Femur (tissue), 1 donor: ENCODE measurements at regions not wholly inside any gene's neighbourhood (a gene's known extent, or its start where the extent isn't known, plus 50 kb on each side); places are given as distances from the start of the nearest gene placed in this dataset.
"Not testable (repeated sequence)": the region's sequence is repeated elsewhere in the genome, so short reads cannot be mapped to it uniquely, and the experiment has no call there.

ENCODE experiments used
- DNase-seq: peaks from one replicate; pipeline ENCODE4 v3.0.0-alpha.2; 2017

DNA sequence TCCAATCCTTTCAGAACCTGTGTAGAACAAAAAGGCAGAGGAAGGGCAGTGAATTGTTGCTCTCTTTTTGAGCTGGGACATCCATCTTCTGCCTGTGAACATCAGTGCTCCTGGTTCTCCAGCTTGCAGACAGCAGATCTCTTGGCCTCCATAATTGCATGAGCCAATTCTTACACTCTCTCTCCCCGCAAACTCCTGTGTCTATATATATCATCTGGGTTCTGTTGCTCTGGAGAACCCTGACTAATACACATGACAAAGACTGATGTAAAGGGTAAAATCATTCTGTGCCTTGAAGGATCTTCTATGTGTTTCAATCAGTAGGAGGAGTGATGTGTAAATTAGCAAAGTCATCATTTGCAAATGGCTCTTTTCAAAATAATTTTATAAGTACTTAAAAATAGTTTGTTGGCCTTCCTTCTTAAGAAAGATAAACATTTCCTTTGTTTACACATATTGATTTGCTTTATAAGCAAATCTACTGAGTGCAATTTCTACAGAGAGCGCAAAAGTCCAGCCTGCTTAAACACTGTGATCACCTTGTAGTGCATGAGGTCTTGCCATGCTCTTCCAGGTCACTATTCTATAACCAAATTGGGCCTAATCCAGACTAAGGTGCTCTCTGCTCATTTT is 154.9 kb upstream of the ANKRD28 start:
- no peak for DNase-seq

DNA sequence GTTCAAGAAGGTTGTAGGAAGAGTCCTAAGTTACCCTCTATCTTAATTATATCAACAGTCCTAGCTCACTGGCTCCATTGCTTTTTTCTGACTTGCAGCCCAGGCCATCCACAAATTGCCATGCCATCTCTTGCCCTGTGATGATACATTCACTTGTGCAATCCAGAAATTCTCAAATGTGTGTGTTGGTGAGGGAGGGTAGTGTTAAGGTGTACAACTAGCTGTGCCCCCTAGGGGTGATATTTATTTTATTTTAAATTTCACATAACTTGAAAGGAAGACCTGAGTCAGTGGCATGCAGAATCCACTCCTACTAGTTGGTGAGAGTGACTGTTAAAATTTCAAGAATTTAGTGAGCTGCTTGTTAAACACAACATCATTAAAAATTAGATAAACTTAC is 156.1 kb upstream of the ANKRD28 start:
- no peak for DNase-seq

DNA sequence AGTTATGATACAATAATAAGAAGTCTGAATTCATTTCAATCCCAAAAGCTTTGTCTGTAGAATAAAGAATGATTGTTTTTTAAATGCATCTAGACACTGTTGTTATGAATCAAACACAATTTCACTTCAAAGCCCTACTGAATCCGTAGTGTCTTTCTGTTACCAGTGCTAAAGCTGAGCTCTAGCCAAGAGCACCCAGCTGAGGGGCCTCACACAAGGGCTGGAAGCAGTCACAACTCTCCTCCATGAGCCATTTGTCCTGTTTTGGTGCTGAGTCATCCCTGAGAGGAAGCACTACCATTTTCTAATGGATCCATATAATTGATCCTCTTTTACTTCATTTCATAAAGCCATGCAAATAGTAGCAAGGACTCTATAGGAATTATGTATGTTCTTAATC is 158.2 kb upstream of the ANKRD28 start:
- DNase-seq: no peak

DNA sequence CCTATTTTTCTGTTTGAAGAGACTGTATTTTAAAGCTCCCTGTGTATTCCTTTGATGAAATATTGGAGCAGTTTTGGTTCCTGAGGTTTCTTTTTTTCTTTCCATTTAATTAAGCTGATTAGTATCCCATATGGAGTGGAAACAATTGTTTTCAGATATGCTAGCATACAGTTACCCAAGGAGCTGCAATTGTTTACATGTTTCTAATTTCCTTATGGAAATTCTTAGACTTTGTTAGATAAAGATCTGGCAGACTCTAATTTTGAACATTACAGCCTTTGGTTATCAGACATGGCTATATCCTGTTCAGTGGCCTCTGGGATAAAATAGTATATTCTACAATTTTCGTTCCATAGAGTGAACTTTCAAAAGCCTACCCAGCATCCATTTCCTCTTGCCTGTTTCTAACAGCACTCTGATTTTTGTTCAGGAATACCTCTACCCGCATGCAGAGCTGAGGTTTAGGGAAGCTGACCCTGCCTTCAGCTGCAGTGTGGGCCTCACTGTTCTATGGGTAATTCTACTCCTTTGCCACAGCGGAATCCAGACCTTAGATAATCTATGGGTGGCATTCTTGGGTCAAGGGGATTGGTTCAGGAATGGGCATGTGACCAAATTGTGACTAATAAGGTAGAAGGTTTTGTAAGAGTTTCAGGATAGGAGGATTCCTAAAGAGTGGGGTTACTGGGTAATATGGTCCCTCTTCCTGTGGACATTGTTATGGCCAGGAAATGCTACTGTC is 161.1 kb upstream of the ANKRD28 start:
- DNase-seq: no peak

DNA sequence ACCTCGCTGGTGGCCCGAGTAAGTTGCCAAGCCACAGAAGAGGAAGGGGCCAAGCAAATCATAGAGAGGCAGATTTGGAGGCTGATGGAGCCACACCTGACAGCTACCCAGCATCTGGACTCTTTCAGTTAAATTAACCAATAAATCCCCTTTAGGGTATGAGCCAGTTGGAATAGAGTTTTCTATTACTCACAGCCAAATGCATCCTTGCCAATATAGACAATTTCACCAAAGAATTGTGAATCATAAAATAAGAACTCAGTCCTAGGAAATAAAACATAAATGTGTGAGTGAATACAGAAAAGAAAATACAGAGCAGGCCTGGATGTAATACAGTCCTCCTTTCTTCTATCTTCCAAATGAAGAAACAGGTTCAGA is 161.6 kb upstream of the ANKRD28 start:
- no peak for DNase-seq

DNA sequence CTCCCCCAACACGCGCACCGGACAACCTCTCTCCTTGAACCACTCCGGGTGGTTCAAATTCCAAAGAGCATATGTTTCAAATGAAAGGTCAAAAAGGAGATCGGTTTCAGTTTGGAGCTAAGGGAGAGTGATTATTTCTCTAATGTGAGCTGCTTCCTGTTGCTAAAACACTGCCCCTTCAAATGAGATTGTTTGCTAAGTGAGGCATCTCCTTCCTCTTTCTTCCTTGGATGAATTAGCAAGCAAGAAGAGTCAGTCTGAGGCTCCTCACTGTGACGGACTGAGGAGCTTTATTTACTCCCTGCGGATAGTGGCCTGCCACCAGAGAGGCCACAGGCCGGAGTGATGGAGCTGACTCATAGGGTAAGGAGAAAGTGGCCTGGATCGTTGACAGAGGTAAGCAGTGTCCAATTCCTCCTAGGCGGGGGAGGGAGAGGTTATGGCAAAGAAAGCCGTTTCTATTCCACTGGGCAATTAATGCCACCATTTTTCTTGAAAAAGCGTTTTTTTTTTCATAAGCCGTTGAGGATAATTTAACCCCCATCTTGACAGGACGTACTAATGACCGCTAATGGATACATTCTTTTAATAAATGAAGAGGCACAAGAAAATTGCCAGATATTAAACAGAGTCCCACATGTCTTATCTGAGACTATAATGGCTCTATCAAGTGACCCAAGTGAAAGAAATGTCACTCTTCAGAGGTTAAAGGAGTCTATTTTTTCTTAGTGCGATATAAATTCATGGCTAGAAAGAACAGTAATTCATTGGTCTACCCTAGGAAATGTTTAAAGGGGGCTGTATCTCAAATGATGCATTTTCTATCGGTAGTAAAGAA is 167.0 kb upstream of the ANKRD28 start:
- peak; percentile 36 for DNase-seq

DNA sequence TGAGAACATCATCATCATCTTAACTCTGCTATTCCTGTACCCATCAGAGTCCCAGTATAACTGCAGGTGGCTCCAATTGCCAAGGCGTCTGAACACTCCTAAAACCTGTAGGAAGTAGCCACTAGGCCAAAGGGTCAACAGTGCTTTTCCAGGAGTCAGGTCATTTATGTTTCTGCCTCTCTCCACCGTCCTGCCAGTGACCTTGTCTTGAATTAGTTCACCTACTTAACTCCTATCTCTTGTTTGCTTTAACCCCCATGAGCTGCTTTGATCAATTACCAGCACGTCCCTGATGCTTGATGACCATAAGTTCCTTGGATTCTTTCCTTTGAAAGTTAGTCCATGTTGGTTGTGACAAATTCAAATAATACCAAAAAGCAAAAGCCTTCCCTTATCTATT is 169.8 kb upstream of the ANKRD28 start:
- DNase-seq: no peak

DNA sequence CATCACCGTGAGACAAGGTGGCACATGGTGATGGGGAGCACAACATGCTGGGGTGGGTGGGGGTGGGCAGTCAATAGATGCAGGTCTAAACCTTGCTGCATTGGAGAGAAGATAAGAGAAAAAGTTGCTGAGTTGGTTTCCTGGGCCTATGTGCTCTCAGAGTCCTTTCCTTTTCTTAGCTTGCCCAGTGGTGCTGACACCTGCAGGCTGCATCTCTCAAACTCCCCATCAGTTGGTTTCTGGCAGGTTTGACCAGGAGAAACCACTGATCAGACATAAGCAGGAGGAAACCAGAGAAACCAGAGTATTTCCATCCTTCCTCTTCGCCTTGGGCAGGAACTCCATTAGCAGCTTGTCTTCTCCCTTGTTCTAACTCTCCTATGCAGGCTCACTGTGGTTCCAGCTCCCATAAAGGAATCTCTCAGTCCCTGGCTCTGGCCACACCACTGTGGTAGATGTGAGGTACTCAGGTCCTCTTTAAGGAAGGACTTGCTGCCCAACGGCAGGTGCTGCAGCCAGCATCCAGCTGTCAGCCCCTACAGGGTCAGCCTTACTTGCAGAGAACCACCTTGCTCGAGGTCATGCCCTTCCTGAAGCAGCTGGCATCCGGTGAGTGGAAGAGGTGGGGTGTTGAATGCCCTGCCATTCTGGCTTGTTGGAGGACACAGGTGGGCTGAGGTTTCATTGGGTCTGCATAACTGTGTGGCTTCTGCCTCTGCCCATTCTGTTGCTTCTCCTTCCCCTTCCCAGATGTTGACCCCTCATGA is 172.3 kb upstream of the ANKRD28 start:
- DNase-seq: no peak

DNA sequence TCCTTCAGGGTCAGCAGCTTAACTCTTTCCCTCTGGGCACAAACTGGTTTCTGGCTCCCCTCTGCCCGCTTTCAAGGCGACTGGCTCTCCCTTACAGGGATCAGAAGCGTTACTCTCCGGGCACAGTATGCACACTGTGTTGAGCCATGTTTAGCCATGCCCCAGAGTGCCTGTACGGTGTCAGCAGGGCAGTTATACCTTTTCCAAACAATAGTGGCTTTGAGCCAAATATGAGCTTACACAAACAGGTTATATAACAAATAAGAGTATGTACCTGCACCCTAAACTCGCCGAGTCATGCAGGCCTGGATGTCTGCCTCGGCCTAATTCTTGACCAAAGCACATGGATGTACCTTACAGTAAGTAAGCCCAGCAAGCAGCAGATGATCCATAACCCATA is 175.6 kb upstream of the ANKRD28 start:
- DNase-seq: no peak

DNA sequence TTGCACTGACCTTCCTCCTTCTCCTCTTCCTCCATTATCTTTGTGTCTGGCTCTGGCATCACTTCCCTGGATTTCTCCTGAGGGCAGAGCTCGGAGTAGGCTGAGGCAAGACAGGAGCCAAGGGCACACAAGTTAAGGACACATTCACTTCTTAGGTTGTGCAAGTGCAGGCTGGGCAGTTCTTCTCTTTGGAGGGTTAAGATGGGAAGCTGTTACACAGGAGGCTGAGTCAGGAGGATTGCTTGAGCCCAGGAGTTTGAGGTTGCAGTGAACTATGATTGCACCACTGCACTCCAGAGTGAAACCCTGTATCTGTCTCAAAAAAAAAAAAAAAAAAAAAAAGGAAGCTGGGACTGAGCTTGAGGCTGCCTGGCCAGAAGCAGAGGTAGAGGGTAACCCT is 176.2 kb upstream of the ANKRD28 start:
- DNase-seq: no peak

DNA sequence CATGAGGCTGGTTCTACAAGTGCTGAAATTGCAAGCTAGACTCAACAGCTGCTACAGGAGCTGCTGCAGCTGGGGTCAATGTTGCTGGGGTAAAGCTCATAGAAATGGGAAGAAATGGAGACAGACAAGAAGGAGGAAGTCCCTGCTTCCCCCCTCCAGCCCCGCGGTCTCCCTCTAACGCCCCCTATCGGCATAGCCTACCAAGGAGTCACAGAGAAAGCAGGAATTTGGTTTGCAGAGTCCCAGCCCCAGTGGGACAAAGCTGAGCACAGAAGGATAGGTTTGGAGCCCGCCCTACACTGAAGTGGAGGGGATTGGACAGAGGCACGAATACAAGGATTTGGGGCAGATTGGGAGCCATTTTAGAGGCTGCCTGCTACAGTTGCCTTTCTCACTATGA is 176.9 kb upstream of the ANKRD28 start:
- no peak for DNase-seq

DNA sequence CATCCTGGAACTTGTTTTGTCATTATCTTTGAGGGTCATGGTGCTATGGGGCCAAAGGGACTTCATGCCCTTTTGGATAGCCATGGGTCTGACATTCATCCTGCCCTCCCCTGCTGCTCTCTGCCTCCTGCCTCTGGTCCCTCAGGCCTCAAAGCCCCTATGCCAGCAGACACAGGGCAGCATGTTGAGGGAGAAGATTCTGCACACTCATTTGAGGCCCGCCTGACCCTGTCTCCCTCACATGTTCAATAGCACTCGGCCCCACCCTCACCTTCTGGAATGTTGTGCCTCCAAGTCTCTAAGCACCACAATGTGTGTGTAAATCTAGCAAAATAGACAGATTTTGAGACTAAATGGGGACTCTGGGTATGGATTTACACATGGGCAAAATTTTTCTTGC is 178.7 kb upstream of the ANKRD28 start:
- no peak for DNase-seq

DNA sequence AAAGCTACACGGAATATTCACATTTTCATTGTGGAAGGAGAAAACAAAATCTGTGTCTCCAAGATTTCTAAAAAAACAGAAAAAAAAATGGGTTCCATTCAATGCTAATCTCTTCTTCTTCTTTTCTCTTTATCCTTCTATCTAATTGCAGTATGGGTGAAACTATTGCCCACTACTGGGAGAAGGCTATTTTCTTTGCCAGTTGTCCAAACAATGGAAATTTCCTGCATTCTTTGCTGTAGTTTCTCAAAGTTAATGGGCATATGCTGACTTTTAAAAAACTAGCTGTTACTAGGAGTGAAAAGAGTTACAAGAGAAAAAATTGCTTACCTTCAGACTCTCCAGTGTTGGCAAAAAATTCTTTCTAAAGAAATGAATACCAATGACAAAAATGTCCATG is 179.3 kb upstream of the ANKRD28 start:
- no peak for DNase-seq

DNA sequence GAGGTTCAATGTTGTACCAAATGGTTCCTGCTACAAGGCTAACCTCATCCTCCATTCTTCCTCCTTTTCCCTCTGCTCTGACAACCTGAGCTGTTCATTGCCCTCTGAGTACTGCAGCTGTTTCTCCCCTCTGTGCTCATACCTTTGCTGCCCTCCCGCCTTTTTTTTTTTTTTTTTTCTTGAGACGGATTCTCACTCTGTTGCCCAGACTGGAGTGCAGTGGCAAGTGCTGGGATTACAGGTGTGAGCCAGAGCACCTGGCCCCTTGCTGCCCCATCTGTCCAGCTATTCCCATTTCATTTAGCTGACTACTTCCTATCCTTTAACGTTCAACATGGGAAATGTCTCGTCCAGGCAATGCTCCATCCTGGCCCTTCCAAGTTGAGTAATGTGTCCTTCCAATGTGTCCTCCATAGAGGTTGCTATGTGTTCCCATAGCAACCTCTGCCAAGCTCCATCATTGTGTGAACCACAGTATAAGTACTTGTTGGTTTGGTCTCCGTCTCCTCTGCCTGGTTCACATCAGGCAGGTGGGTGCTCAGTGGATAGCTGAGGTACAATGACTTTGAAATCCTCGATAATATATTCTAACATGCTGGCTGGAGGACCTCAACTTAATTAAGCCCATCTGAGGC is 179.9 kb upstream of the ANKRD28 start:
- no peak for DNase-seq

DNA sequence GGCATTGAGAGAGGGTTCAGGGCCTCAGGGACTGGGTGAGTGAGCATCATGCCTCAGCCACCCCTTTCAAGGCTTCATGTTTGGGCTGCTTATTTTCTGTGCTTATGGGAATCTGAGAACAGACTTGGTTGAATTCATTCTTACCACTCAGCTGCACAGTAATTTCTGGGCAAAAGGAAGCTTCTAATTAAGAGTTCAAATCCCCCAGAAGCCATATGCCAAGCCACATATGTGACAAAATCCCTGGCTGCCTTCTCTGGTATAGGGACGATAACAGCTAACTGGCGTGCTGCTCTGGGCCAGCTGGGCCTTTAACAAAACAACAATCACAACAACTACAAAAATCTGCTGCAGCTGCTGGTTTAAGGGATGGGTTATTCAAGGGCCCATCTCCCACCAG is 181.0 kb upstream of the ANKRD28 start:
- no peak for DNase-seq

DNA sequence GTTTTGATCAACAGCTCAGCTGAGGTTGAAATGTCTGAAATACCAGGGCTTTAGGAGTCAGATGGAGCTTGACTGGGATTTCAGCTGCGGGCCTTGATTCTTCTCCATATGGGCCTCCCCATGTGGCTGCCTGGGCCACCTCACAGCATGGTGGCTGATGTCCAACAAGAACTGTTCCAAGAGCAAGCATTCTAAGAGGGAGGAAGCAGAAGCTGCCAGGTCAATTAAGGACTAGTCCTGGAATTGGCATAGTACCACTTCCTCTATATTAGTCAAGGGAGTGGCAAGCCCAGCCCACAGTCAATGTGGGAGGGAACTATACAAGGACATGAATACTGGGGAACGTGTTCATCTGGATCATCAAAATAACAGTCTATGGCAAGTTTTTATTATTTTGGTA is 181.7 kb upstream of the ANKRD28 start:
- no peak for DNase-seq

DNA sequence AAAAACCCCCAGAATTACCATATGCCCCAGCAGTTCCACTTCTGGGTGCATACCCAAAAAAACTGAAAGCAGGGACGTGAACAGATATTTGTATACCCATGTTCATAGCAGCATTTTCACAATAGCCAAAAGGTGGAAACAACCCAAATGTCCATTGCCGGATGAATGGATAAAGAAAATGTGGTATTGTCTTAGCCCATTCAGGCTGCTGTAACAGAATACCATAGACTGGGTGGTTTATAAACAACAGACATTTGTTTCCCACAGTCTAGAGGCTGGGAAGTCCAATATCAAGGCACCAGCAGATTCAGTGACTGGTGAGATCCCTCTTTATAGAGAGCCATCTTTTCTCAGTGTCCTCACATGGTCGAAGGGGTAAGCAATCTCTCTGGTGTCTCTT is 182.1 kb upstream of the ANKRD28 start:
- no peak for DNase-seq

DNA sequence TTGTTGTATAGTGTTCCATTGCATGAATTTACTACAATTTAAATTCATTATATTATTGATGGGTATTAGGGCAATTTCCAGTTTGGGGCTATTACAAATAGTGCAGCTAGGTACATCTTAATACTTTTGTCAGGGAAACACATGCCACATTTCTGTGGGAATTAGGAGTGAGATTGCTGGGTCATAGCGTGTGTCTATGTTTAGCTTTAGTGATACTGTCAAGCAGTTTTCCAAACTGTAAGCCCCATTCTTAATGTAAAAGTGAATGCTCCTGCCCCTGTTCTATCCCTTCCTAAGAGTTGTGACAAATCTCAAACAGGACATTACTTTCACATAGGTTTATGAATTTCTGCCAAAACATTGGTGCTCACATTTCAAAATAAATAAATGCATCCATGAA is 184.5 kb upstream of the ANKRD28 start:
- DNase-seq: no peak

DNA sequence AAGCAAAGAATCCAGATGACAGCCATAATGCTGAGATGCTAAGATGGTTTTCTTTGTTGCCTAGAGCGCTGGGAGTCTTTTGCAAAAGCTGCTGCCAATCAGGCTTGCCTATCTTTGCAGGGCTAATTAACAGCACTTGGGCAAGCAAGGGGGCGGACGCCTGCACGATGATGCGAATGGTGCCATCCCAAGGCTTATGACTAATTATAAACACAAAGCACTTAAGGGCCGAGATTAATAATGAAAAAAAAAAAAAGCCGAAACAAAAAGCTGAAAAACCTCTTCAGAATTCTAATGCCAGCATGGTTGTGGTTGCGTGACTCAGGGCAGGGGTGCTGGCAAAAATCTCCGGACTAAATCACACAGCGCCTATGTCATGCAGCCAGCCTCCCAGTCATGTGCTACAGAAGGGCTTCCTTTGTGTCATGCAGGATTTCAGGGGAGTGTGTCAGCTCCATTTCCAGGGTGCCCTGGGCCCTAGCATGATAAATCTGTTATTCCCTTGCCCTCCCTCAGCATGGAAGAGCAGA is 185.0 kb upstream of the ANKRD28 start:
- DNase-seq: no peak

DNA sequence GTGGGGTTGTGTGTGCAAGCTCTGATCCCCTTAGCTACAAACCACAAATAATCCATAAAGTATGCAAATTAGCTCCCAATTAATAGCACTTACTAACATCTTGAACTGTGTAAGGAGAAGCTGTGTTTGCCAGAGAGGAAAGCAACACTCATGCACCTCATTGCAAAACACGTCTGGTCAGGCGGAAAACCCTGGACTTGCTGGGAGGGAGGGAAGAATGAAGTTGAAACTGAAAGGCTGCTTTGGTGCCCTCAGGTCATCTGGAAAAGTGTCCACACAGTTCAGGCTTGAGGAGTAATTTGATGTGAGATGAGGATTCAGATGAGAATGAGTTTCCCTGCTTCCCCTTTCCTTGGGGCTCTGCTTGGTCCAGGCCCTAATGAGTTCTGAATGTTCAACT is 185.5 kb upstream of the ANKRD28 start:
- DNase-seq: no peak

DNA sequence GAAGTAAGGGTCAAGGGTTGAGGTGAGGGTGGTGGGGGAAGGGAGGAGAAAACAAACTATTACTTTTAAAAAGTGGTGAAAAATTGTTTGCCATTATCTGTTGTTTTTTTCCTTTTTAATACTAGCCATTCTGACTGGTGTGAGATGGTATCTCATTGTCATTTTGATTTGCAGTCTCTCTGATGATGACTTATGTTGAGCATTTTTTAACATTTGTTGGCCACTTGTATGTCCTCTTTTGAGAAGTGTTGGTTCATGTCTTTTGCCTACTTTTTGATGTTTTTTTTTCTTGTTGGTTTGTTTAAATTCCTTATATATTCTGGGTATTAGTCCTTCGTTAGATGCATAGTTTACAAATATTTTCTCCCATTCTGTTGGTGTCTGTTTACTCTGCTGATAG is 185.9 kb upstream of the ANKRD28 start:
- no peak for DNase-seq

DNA sequence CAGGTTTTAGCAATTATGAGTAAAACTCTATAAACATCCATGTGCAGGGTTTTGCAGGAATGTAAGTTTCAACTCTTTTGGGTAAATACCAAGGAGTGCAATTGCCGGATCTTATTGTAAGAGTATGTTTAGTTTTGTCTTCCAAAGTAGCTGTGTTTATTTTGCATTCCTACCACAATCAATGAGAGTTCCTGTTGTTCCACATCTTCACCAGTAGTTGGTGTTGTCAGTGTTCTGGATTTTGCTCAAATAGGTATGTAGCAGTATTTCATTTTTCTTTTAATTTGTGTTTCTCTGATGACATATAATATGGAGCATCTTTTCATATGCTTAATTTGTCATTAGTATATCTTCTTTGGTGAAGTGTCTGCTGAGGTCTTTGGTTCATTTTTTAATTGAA is 185.1 kb upstream of the GALNT15 start:
- DNase-seq: no peak

DNA sequence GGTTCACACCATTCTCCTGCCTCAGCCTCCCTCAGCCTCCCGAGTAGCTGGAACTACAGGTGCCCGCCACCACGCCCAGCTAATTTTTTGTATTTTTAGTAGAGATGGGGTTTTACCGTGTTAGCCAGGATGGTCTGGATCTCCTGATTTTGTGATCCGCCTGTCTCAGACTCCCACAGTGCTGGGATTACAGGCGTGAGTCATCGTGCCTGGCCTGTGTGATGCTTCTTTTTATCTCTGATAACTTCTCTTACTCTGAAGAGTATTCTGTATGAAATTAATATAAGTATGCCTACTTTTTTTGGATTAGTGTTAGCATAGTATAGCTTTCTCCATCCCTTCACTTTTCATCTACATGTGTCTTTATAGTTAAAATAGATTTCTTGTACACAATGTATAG is 180.8 kb upstream of the GALNT15 start:
- DNase-seq: not testable (repeated sequence)
